ENCODE measurements at regions not wholly inside any gene's neighbourhood (a gene's known extent, or its start where the extent isn't known, plus 50 kb on each side); places are given as distances from the start of the nearest gene placed in this dataset.

DNA sequence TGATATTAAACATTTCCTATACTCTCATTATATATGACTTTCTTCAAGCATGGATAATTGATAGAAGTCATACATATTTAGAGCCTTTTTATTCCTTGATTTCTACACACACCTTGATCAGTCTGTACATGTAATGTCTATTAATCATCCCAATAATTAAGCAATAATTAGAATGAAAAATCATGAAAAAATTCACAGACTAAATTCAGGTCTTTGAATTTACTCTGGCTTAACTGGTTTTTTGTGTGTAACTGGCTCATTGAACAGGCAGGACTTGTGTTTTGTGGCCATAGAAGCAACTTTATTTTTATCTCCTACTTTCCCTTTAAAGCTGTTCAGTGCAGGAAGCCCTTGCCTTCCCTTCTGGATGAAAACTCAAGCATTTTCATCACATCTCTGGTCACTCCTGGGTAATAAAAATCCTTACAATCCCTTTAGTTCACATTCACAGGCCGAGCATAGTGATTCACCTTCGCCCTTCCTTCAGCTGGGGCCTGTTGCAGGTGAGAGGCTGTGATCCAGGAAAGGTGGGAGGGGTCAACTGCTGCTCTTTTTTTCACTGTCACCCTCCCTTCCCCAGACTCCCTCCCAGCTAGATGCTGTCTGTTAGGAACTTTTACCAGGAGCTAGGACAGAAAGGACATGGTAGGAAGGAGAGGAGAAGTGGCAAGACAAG lies 58.0 kb upstream of the ITSN2 start:
- no peak for DNase-seq (ENCODE audit: low read depth)
- no peak overlapping the region for H3K4me3 ChIP-seq (ENCODE audit: control insufficient read depth, low read depth, low read length)
- TF ChIP-seq, protein P1, sequence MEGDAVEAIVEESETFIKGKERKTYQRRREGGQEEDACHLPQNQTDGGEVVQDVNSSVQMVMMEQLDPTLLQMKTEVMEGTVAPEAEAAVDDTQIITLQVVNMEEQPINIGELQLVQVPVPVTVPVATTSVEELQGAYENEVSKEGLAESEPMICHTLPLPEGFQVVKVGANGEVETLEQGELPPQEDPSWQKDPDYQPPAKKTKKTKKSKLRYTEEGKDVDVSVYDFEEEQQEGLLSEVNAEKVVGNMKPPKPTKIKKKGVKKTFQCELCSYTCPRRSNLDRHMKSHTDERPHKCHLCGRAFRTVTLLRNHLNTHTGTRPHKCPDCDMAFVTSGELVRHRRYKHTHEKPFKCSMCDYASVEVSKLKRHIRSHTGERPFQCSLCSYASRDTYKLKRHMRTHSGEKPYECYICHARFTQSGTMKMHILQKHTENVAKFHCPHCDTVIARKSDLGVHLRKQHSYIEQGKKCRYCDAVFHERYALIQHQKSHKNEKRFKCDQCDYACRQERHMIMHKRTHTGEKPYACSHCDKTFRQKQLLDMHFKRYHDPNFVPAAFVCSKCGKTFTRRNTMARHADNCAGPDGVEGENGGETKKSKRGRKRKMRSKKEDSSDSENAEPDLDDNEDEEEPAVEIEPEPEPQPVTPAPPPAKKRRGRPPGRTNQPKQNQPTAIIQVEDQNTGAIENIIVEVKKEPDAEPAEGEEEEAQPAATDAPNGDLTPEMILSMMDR (IDR thresholded peaks at IDR 0.05; ENCODE audit: control insufficient read depth, insufficient read depth, low read depth, low read length, missing control alignments): no peak

DNA sequence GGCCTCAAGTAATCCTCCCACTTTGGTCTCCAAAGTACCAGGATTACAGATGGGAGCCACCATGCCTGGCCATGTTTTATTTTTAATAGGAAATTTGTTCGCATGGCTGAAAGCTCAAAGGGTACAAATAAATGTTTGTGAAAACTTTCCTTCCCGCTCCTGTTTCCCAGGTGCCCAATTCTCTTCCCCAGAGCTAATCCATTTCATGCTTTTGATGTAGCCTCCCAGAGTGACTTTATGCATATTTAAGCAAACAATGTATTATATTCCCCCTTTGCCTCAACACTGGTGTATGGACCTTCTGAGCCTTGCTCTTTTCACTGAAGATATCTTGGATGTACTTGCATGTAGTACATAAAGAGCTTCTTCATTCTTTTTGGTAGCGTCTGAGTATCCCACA lies 52.5 kb upstream of the ITSN2 start:
- DNase-seq (ENCODE audit: low read depth): no peak
- TF ChIP-seq, protein P1 (IDR thresholded peaks at IDR 0.05; ENCODE audit: control insufficient read depth, insufficient read depth, low read depth, low read length, missing control alignments): no peak
- H3K4me3 ChIP-seq (ENCODE audit: control insufficient read depth, low read depth, low read length): no peak overlapping the region

DNA sequence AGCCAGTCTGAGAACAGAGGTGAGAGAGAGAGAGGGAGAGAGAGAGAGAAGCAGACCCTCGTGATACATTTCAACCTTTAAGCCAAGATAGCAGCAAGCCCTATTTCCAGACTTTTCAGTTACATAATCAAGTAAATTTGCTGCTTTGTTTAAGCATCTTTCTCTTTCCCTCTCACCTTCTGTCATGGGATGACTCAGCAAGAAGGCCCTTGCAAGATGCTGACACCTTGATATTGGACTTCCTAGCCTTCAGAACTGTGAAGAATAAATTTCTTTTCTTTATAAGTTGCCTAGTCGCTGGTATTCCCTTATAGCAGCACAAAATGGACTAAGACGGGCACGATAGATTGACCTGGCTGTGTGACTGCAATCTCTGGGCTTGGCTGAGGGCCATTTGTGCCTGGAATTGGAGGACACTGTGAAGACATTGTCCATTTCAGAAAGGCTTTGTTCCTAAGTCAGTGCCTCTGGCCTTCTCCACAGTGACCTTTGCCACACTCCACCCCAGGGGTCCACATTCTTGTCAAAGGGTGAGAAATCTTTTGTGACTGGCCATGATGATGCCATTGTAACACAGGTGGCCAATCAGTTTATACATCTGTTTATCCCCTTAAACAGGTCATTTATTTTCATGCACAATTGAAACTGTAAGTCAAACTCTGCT lies 51.3 kb upstream of the ITSN2 start:
- TF ChIP-seq, protein P1 (IDR thresholded peaks at IDR 0.05; ENCODE audit: control insufficient read depth, insufficient read depth, low read depth, low read length, missing control alignments): no peak
- no peak overlapping the region for H3K4me3 ChIP-seq (ENCODE audit: control insufficient read depth, low read depth, low read length)
- DNase-seq (ENCODE audit: low read depth): no peak

DNA sequence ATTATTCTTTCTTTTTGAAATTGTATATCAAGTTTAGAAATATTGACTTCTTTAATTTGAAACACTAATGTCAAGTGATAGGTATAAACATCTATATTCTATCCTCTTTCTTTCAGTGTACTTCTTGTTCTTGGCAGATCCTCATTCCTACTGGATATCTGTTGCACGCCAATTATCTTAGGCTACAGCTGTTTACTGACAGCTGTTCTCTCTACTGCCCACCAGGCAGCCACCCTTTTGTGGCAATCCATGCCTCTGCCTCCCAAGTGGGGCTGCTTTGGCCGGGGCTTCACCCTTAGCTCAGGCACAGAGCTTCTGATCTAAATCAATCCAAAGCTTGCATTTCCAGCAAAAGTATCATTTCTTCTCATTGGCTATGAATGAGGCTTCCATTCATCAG lies 50.6 kb upstream of the ITSN2 start:
- no peak overlapping the region for H3K4me3 ChIP-seq (ENCODE audit: control insufficient read depth, low read depth, low read length)
- TF ChIP-seq, protein P1 (IDR thresholded peaks at IDR 0.05; ENCODE audit: control insufficient read depth, insufficient read depth, low read depth, low read length, missing control alignments): no peak
- no peak for DNase-seq (ENCODE audit: low read depth)

DNA sequence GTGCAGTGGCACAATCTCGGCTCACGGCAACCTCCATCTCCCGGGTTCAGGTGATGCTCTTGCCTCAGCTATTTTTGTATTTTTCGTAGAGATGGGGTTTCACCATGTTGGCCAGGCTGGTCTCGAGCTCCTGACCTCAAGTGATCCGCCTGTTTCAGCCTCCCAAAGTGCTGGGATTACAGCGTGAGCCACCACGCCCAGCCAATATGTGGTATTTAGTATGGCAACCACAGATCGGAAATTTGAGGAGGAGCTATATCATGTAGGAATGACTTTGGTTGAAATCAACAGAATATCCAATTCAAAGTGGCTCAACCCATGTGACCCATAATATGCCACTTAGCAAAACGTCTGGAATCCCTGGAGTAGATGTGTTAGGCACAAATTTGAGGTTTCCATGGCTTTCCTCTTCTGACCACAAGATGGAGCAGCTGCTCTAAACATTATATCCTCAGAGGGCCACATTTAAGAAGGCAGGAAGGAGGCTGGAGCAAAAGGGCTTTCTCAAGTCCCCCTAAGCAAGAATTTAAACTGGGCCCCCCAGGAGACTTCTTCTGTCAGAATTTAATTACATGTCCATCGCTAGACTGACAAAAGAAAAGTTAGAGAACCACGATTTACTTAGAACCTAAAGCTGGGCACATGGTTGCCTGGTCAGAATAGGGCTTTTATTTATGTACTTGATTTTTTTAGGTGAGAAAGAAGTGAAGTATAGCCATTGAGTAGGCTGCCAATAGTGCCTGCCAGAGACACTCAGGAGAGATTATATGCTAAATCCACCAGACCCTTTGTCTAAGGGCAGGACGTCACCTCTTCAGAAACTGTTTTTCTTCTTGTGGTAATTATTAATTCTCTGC lies 49.6 kb upstream of the ITSN2 start:
- DNase-seq (ENCODE audit: low read depth): peak; percentile 28
- TF ChIP-seq, protein P1 (IDR thresholded peaks at IDR 0.05; ENCODE audit: control insufficient read depth, insufficient read depth, low read depth, low read length, missing control alignments): peak; percentile 85
- no peak overlapping the region for H3K4me3 ChIP-seq (ENCODE audit: control insufficient read depth, low read depth, low read length)

All from AG09309 (cell line).